ENCODE measurements at regions not wholly inside any gene's neighbourhood (a gene's known extent, or its start where the extent isn't known, plus 50 kb on each side); places are given as distances from the start of the nearest gene placed in this dataset.
"Not testable (repeated sequence)": the region's sequence is repeated elsewhere in the genome, so short reads cannot be mapped to it uniquely, and the experiment has no call there.

- peak; percentile 55 to 59 for TF ChIP-seq RAD21 (IDR thresholded peaks at IDR 0.05 in 1 of 2, conservative IDR thresholded peaks at IDR 0.05 in 1 of 2; ENCODE audit: low read depth in 2 of 2, low read length in 2 of 2)
- TF ChIP-seq, protein P1, sequence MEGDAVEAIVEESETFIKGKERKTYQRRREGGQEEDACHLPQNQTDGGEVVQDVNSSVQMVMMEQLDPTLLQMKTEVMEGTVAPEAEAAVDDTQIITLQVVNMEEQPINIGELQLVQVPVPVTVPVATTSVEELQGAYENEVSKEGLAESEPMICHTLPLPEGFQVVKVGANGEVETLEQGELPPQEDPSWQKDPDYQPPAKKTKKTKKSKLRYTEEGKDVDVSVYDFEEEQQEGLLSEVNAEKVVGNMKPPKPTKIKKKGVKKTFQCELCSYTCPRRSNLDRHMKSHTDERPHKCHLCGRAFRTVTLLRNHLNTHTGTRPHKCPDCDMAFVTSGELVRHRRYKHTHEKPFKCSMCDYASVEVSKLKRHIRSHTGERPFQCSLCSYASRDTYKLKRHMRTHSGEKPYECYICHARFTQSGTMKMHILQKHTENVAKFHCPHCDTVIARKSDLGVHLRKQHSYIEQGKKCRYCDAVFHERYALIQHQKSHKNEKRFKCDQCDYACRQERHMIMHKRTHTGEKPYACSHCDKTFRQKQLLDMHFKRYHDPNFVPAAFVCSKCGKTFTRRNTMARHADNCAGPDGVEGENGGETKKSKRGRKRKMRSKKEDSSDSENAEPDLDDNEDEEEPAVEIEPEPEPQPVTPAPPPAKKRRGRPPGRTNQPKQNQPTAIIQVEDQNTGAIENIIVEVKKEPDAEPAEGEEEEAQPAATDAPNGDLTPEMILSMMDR (IDR thresholded peaks at IDR 0.05; ENCODE audit: control extremely low read depth in 1 of 3, insufficient read depth in 1 of 3, low read depth in 1 of 3, low read length in 3 of 3), result peak in 2 of 3 experiments; percentile 44 to 49; a peak in 3 of 4 replicates
- FAIRE-seq; H3K23me2 ChIP-seq (ENCODE audit: low read depth, low read length); CTCF ChIA-PET (ENCODE audit: partially characterized antibody); H4K91ac ChIP-seq (replicated peaks; ENCODE audit: insufficient read length, low read length); H3K4ac ChIP-seq (replicated peaks; ENCODE audit: insufficient read length, low read depth, low read length); H4K20me1 ChIP-seq (replicated peaks in 1 of 2; ENCODE audit: control insufficient read depth in 1 of 2, insufficient read depth in 2 of 2, low read length in 2 of 2); H3K27ac ChIP-seq (ENCODE audit: low read depth, low read length); H3K27me3 ChIP-seq (replicated peaks in 1 of 4; ENCODE audit: control insufficient read depth in 3 of 4, extremely low read depth in 1 of 4, insufficient read depth in 3 of 4, low read length in 3 of 4); H3K56ac ChIP-seq (replicated peaks; ENCODE audit: insufficient read length, low read depth, low read length); H2BK120ac ChIP-seq (replicated peaks; ENCODE audit: low read depth, low read length); H3K9me3 ChIP-seq (ENCODE audit: insufficient read depth in 2 of 2, low read depth in 1 of 2, low read length in 1 of 2); H3K36me3 ChIP-seq (ENCODE audit: control insufficient read depth in 2 of 4, insufficient read depth in 4 of 4, low read length in 3 of 4); H2BK15ac ChIP-seq (ENCODE audit: low read length); H2AFZ ChIP-seq (ENCODE audit: low read length); H3K9ac ChIP-seq (replicated peaks in 1 of 4; ENCODE audit: extremely low read depth in 1 of 4, low read depth in 3 of 4, low read length in 3 of 4); H3K18ac ChIP-seq (ENCODE audit: extremely low read depth, low read length); H2BK5ac ChIP-seq (ENCODE audit: low read depth, low read length); H3K4me1 ChIP-seq (replicated peaks in 1 of 4; ENCODE audit: control insufficient read depth in 3 of 4, insufficient read depth in 4 of 4, low read length in 3 of 4); POLR2A ChIA-PET (ENCODE audit: partially characterized antibody); H2BK20ac ChIP-seq (ENCODE audit: low read length); H4K5ac ChIP-seq (ENCODE audit: insufficient read length, low read depth, low read length); H3K4me2 ChIP-seq (ENCODE audit: insufficient read depth in 1 of 2, low read depth in 2 of 2, low read length in 2 of 2); H3K79me2 ChIP-seq (ENCODE audit: control insufficient read depth in 1 of 2, insufficient read depth in 2 of 2, low read length in 2 of 2); H2BK12ac ChIP-seq (ENCODE audit: low read depth, low read length); H3K4me3 ChIP-seq (ENCODE audit: extremely low read depth in 1 of 4, insufficient read depth in 2 of 4, low read depth in 3 of 4, low read length in 4 of 4); H3K79me1 ChIP-seq (ENCODE audit: low read depth, low read length); H3K14ac ChIP-seq (ENCODE audit: insufficient read length); H2AK5ac ChIP-seq (ENCODE audit: low read depth, low read length); H3K23ac ChIP-seq (ENCODE audit: insufficient read length); H4K8ac ChIP-seq (ENCODE audit: extremely low read depth, insufficient read depth, low read length): not testable (repeated sequence)
- DNase-seq (ENCODE audit: low read depth in 1 of 2, low spot score in 2 of 2), result peak in 1 of 2 experiments; percentile 46
- 61% methylated on average over 12 of the region's 14 CpGs; no CpG with 5 or more reads in 1 of the 2 experiments for WGBS, 2 experiments (ENCODE audit: extremely low coverage in 1 of 2, insufficient coverage in 1 of 2, insufficient read length in 1 of 2, insufficient replicate concordance in 2 of 2, low coverage in 1 of 2, low lambda C conversion rate in 2 of 2, missing lambda C conversion rate in 1 of 2)
Observed at GRCh38 chr4:9659678-9660077, 121.8 kb upstream of the DRD5 start.

All from H1 (cell line).